BE2C (cell line): ENCODE measurements at regions not wholly inside any gene's neighbourhood (a gene's known extent, or its start where the extent isn't known, plus 50 kb on each side); places are given as distances from the start of the nearest gene placed in this dataset.
"Not testable (repeated sequence)": the region's sequence is repeated elsewhere in the genome, so short reads cannot be mapped to it uniquely, and the experiment has no call there.

Experiments
- DNase-seq: peaks from one replicate; pipeline ENCODE4 v3.0.0-alpha.2; 2020
- H3K27me3 ChIP-seq: fragments of 250-450 bp; sonication (Bioruptor Pico); 2 replicates; pipeline ENCODE4 v1.5.1; 2020; ENCODE audit warnings: mild to moderate bottlenecking
- H3K36me3 ChIP-seq: fragments of 250-450 bp; sonication (Bioruptor Pico); 2 replicates; pipeline ENCODE4 v1.5.1; 2020; ENCODE audit warnings: mild to moderate bottlenecking
- H3K4me1 ChIP-seq: fragments of 250-450 bp; sonication (Bioruptor Pico); 2 replicates; pipeline ENCODE4 v1.5.1; 2020
- H3K4me3 ChIP-seq: 2 replicates; pipeline ENCODE4 v1.5.1; 2011; ENCODE audit warnings: low read depth, low read length
- H3K9me3 ChIP-seq: fragments of 250-450 bp; sonication (Bioruptor Pico); 2 replicates; pipeline ENCODE4 v1.5.1; 2020
- TF ChIP-seq, protein P1 (sequence below): IDR thresholded peaks from 2 replicates; pipeline ENCODE4 v1.5.1; 2012; ENCODE audit warnings: mild to moderate bottlenecking, low read depth, low read length

GRCh38 chr3:31319332-31319731, 213.4 kb upstream of the STT3B start:
- Histone ChIP-seq H3K4me1 (no peaks in the 10 kb centered on the region), H3K4me3 (no peak overlapping the region), H3K27me3 (no peaks in the 10 kb centered on the region), H3K9me3 (no peaks in the 10 kb centered on the region), H3K36me3 (no peaks in the 10 kb centered on the region)
- TF ChIP-seq, protein P1, sequence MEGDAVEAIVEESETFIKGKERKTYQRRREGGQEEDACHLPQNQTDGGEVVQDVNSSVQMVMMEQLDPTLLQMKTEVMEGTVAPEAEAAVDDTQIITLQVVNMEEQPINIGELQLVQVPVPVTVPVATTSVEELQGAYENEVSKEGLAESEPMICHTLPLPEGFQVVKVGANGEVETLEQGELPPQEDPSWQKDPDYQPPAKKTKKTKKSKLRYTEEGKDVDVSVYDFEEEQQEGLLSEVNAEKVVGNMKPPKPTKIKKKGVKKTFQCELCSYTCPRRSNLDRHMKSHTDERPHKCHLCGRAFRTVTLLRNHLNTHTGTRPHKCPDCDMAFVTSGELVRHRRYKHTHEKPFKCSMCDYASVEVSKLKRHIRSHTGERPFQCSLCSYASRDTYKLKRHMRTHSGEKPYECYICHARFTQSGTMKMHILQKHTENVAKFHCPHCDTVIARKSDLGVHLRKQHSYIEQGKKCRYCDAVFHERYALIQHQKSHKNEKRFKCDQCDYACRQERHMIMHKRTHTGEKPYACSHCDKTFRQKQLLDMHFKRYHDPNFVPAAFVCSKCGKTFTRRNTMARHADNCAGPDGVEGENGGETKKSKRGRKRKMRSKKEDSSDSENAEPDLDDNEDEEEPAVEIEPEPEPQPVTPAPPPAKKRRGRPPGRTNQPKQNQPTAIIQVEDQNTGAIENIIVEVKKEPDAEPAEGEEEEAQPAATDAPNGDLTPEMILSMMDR: no peak
- no peak for DNase-seq

DNA sequence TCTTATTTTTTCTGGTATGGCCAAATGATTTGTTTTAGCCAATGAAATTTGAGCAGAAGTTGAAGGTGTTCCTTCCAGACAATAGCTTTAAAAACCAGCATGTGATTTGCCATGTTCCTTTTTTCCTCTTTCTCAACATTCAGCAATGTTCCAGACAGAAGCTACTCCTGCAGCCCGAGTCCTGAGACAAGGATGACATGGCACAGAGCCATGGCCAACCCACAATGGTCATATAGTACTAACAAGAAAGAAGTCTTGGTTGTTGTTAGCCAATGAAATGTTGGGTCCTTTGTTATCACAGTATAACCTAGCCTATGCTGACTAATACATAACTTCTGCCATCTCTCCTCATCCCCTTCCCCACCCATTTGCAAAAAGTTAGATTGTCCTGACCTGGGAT, 211.1 kb upstream of the STT3B start:
- no peak for DNase-seq
- Histone ChIP-seq H3K9me3 (no peaks in the 10 kb centered on the region), H3K36me3 (no peaks in the 10 kb centered on the region), H3K4me1 (no peaks in the 10 kb centered on the region), H3K27me3 (no peaks in the 10 kb centered on the region), H3K4me3 (no peak overlapping the region)
- TF ChIP-seq, protein P1: no peak

DNA sequence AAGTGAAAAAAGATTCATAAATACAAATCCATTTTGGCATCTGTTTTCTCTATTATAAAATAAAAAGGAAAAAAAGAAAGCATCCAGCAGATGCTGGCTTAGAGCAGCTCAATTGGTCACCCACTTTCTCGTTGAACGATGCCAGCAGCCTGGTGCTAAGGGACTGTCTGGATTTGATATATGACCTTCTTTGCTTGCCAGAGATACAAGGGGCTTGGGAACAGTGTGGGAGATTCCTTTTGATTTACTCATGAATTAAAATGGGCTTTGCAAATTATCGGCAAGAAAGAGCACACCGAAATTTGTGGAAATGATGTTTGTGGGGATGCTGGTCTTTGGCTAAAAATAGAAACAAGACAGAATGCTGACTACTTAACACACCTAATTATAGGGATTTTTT, 210.3 kb upstream of the STT3B start:
- DNase-seq: no peak
- Histone ChIP-seq H3K4me3 (no peak overlapping the region), H3K27me3 (no peaks in the 10 kb centered on the region), H3K36me3 (no peaks in the 10 kb centered on the region), H3K9me3 (no peaks in the 10 kb centered on the region), H3K4me1 (no peaks in the 10 kb centered on the region)
- TF ChIP-seq, protein P1: no peak

DNA sequence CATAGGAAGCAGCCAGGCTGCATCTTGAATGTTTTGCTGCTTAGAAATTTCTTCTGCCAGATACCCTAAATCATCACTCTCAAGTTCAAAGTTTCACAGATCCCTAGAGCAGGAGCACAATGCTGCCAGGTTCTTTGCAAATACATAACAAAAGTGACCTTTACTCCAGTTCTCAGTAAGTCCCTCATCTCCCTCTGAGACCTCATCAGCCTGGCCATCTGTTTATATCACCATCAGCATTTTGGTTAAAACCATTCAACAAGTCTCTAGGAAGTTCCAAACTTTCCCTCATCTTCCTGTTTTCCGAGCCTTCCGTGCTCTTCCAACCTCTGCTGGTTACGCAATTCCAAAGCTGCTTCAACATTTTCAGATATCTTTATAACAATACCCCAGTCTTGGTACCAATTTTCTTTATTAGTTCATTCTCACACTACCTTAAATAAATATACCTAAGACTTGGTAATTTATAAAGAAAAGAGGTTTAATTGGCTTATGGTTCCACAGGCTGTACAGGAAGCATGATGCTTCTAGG, 204.8 kb upstream of the STT3B start:
- H3K4me3 ChIP-seq, H3K36me3 ChIP-seq, H3K9me3 ChIP-seq, DNase-seq, H3K4me1 ChIP-seq, H3K27me3 ChIP-seq: not testable (repeated sequence)

GRCh38 chr3:31331278-31331677, 201.4 kb upstream of the STT3B start:
- Histone ChIP-seq H3K4me1 (no peaks in the 10 kb centered on the region), H3K4me3 (no peak overlapping the region), H3K36me3 (no peaks in the 10 kb centered on the region), H3K27me3 (no peaks in the 10 kb centered on the region), H3K9me3 (no peaks in the 10 kb centered on the region)
- DNase-seq: no peak
- TF ChIP-seq, protein P1: no peak

GRCh38 chr3:31341130-31341529, 191.6 kb upstream of the STT3B start:
- TF ChIP-seq, protein P1: no peak
- Histone ChIP-seq H3K4me1 (no peaks in the 10 kb centered on the region), H3K36me3 (no peaks in the 10 kb centered on the region), H3K9me3 (no peaks in the 10 kb centered on the region), H3K4me3 (no peak overlapping the region), H3K27me3 (no peaks in the 10 kb centered on the region)
- peak; percentile 3 for DNase-seq

DNA sequence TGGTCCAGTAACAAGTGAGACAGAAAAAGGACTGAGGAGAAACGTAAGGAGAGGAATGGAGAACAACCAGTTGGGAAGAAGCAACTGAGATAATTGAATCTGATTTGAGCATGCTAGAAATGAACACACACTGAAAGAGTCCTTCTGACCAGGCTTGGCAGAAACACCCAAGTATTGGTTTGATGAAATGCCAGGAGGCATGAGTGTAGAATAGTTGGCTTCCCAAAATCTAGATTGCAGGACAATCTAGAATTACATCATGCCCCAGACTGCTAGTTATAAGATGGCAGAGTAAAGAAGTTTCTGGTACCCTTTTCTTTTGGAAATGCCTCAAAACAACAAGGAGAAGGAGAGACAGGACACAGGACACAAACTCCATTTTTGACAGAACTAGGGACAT, 189.7 kb upstream of the STT3B start:
- H3K27me3 ChIP-seq: no peaks in the 10 kb centered on the region
- no peaks in the 10 kb centered on the region for H3K9me3 ChIP-seq
- H3K4me3 ChIP-seq: no peak overlapping the region
- H3K4me1 ChIP-seq: no peaks in the 10 kb centered on the region
- TF ChIP-seq, protein P1: no peak
- DNase-seq: no peak
- no peaks in the 10 kb centered on the region for H3K36me3 ChIP-seq
